Transverse colon (tissue), 4 donors: ENCODE measurements at regions not wholly inside any gene's neighbourhood (a gene's known extent, or its start where the extent isn't known, plus 50 kb on each side); places are given as distances from the start of the nearest gene placed in this dataset.

Experiments
- DNase-seq: peaks from one replicate; pipeline ENCODE4 v3.0.0-alpha.2; 2019
- H3K27ac ChIP-seq, 4 donors: fragments of 200-600 bp; sonication (generic); 2 replicates each; pipeline ENCODE4 v1.5.1; 2016 to 2018; ENCODE audit warnings: inconsistent platforms in 4 of 4
- H3K27me3 ChIP-seq: fragments of 200-600 bp; sonication (generic); 2 replicates; pipeline ENCODE4 v1.5.1; 2017; ENCODE audit warnings: inconsistent platforms
- H3K36me3 ChIP-seq, 4 donors: fragments of 200-600 bp; sonication (generic); 2 replicates each; pipeline ENCODE4 v1.5.1; 2017 to 2019; ENCODE audit warnings: inconsistent platforms in 4 of 4
- H3K4me1 ChIP-seq, 4 donors: fragments of 200-600 bp; sonication (generic); 2 replicates each; pipeline ENCODE4 v1.5.1; 2017 to 2020; ENCODE audit warnings: inconsistent platforms in 4 of 4
- H3K4me3 ChIP-seq, 4 donors: fragments of 200-600 bp; sonication (generic); 1 replicate in 1 of 4; 2 replicates in 3 of 4; pipeline versions ENCODE4 v1.5.1 to v1.6.1; 2017 to 2019; ENCODE audit warnings: inconsistent platforms in 4 of 4
- H3K9me3 ChIP-seq, 2 donors: fragments of 200-600 bp; sonication (generic); 2 replicates each; pipeline ENCODE4 v1.5.1; 2017 to 2019; ENCODE audit warnings: inconsistent platforms in 2 of 2
- EP300 ChIP-seq: sonication (generic); formaldehyde crosslinking; IDR thresholded peaks from one replicate; pipeline ENCODE4 v1.6.1; 2017; ENCODE audit warnings: antibody characterized with exemption, low read depth
- POLR2A ChIP-seq: fragments of 450-650 bp; IDR thresholded peaks from one replicate; pipeline ENCODE4 v1.6.1; 2016; ENCODE audit warnings: antibody characterized with exemption, mild to moderate bottlenecking, moderate library complexity
- POLR2AphosphoS5 ChIP-seq, 3 donors: sonication (generic); formaldehyde crosslinking; IDR thresholded peaks; one replicate each; pipeline ENCODE4 v1.6.1; 2016; ENCODE audit warnings: antibody characterized with exemption in 3 of 3
- WGBS, 2 donors: methylation state at CpG; one replicate each; pipeline ENCODE4 v1.1.5; 2018; ENCODE audit warnings: low coverage in 1 of 2; 5-methylcytosine and 5-hydroxymethylcytosine counted together
- in situ Hi-C, 4 donors: fragments of 200-750 bp; cut with MboI; loops; one replicate each; pipeline versions ENCODE4 v1.15.0 to v1.15.1; 2017; ENCODE audit warnings: low sequenced_read_pairs in 3 of 4, low pct_ligation_motif_present in 1 of 4, low pct_unique_long_range_greater_than_20kb in 1 of 4
- intact Hi-C: fragments of 100-400 bp; cut with DNase I; formaldehyde crosslinking; loops from one replicate; pipeline ENCODE4 v1.15.1; 2023; ENCODE audit warnings: low total_unique reads
- TF ChIP-seq, protein P1 (sequence below), 5 experiments: fragments of 200-600 bp in 3 of 5; fragments of 450-650 bp in 2 of 5; sonication (generic) in 3 of 5; IDR thresholded peaks; 1 replicate in 2 of 5; 2 replicates in 3 of 5; pipeline ENCODE4 v1.5.1; 2016 to 2017; ENCODE audit warnings: antibody characterized with exemption in 5 of 5, inconsistent platforms in 3 of 5, mild to moderate bottlenecking in 2 of 5, moderate library complexity in 1 of 5

DNA sequence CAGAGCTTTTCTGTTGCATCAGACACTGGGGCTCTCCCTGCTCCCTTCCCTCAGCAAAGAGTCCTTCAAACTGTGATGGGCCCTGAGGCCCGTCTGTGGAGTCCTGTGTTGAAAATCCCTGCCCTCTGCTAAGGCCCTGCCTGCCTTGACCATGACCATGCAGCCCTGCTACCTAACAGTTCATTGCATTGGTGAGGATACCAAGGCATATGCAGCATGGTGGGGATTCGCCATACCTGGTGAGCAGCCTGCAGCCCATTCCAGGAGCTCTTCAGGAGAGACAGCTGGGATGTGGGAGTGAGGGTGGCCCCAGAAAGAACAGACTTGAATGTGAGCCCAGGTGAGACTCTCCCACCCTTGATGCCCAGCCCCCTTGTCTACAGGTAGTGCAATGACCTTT, 70.6 kb upstream of the GSX1 start:
- no peaks in the 10 kb centered on the region for H3K9me3 ChIP-seq
- 89% methylated on average over 2 of the region's 2 CpGs; no CpG with 5 or more reads in 1 of the 2 donors for WGBS, 2 donors
- peaks cover 13% of the 10 kb centered on the region for H3K27me3 ChIP-seq
- in situ Hi-C loops = loop anchor here in 1 of 4 donors (25.0 kb wide), 1 partner anchor 334 kb away; no protein-coding TSS in a partner anchor
- no peak overlapping the region for H3K27ac ChIP-seq
- DNase-seq = no peak
- H3K4me3 ChIP-seq = no peak overlapping the region
- no peaks in the 10 kb centered on the region for H3K4me1 ChIP-seq
- TF ChIP-seq POLR2AphosphoS5 (IDR thresholded peaks at IDR 0.05) = no peak
- TF ChIP-seq EP300 = no peak
- TF ChIP-seq, protein P1, sequence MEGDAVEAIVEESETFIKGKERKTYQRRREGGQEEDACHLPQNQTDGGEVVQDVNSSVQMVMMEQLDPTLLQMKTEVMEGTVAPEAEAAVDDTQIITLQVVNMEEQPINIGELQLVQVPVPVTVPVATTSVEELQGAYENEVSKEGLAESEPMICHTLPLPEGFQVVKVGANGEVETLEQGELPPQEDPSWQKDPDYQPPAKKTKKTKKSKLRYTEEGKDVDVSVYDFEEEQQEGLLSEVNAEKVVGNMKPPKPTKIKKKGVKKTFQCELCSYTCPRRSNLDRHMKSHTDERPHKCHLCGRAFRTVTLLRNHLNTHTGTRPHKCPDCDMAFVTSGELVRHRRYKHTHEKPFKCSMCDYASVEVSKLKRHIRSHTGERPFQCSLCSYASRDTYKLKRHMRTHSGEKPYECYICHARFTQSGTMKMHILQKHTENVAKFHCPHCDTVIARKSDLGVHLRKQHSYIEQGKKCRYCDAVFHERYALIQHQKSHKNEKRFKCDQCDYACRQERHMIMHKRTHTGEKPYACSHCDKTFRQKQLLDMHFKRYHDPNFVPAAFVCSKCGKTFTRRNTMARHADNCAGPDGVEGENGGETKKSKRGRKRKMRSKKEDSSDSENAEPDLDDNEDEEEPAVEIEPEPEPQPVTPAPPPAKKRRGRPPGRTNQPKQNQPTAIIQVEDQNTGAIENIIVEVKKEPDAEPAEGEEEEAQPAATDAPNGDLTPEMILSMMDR (IDR thresholded peaks at IDR 0.05) = no peak
- no peak for TF ChIP-seq POLR2A
- no peaks in the 10 kb centered on the region for H3K36me3 ChIP-seq
- intact Hi-C loops = no loop called here

DNA sequence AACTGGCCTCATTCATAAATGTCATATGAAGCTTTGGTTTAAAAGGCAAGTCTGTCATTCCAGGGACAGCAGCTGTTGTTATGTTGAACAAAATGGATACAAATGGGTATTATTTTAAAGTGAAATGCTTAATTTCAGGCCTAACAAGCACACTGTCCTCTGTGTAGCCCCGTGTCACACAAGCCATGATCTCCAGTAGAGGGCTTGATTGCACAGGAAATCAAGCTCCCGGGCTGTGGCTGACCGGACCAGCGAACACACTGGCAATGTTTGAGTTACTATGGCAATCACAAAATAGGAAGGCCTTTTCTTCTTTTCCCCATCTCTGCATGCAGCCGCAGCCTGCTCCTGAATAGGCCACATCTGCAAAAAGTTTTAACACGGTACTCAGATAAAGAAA, 64.0 kb upstream of the GSX1 start:
- H3K36me3 ChIP-seq = no peaks in the 10 kb centered on the region
- peaks cover 11% of the 10 kb centered on the region for H3K27me3 ChIP-seq
- intact Hi-C loops (no loop called here), in situ Hi-C loops (no loop called here)
- no peak for DNase-seq
- WGBS, 2 donors = 43 to 60% methylated on average over 2 to 6 of the region's 6 CpGs
- H3K27ac ChIP-seq = no peak overlapping the region
- H3K4me1 ChIP-seq = no peaks in the 10 kb centered on the region
- no peak for TF ChIP-seq POLR2A
- TF ChIP-seq POLR2AphosphoS5 (IDR thresholded peaks at IDR 0.05) = no peak
- no peak for TF ChIP-seq EP300
- TF ChIP-seq, protein P1 (IDR thresholded peaks at IDR 0.05) = no peak
- no peaks in the 10 kb centered on the region for H3K9me3 ChIP-seq
- H3K4me3 ChIP-seq = no peak overlapping the region

DNA sequence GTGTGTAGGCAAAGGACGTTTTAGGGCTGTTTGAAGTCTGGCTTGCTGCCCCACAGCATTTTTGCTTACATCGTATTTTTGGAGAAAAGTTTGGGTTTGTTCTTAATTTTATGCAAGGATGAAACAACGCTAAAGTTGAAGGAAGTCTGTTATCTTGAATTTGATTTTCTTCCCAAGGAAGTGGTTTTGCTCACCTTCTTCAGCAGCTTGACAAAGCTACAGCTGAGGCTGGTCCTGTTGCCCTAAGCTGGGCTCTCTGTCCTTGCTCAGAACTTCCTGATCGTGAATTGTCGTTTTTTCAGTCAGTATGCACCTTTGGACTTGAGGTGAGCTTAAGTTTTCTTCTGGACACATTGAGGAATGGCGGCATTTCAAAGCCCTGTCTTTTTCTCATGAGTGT, 62.1 kb upstream of the GSX1 start:
- no peak for DNase-seq
- H3K4me3 ChIP-seq = no peak overlapping the region
- H3K9me3 ChIP-seq = no peaks in the 10 kb centered on the region
- in situ Hi-C loops = no loop called here
- no peaks in the 10 kb centered on the region for H3K4me1 ChIP-seq
- WGBS, 2 donors = 71 to 94% methylated on average over 2 to 6 of the region's 6 CpGs
- TF ChIP-seq POLR2AphosphoS5 (IDR thresholded peaks at IDR 0.05) (no peak), EP300 (no peak)
- intact Hi-C loops = no loop called here
- H3K27ac ChIP-seq = no peak overlapping the region
- H3K36me3 ChIP-seq = no peaks in the 10 kb centered on the region
- H3K27me3 ChIP-seq = peaks cover 11% of the 10 kb centered on the region
